Muscle of back (tissue), 3 donors: ENCODE measurements at regions not wholly inside any gene's neighbourhood (a gene's known extent, or its start where the extent isn't known, plus 50 kb on each side); places are given as distances from the start of the nearest gene placed in this dataset.
"Not testable (repeated sequence)": the region's sequence is repeated elsewhere in the genome, so short reads cannot be mapped to it uniquely, and the experiment has no call there.

Experiments used
- DNase-seq, 3 donors: peaks; one replicate each; pipeline versions ENCODE4 v3.0.0 to v3.0.0-alpha.2; 2013

GRCh38 chr3:82618594-82618993 lies 857.1 kb upstream of the GBE1 start:
- DNase-seq, result no peak

DNA sequence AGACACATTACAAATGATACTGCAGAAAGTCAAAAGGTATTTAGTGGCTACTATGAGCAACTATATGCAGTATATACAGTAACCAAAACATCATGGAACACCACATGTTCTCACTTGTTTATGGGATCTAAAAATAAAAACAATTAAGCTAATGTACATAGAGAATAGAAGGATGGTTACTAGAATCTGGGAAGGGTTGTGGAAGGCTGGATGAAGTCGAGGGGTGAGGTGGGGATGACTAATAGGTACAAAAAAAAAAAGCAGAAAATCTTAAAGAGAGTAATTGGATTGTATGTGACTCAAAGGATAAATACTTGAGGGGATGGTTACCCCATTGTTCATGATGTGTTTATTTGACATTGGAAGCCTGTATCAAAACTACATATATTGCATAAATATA lies 848.8 kb upstream of the GBE1 start:
- no peak for DNase-seq

DNA sequence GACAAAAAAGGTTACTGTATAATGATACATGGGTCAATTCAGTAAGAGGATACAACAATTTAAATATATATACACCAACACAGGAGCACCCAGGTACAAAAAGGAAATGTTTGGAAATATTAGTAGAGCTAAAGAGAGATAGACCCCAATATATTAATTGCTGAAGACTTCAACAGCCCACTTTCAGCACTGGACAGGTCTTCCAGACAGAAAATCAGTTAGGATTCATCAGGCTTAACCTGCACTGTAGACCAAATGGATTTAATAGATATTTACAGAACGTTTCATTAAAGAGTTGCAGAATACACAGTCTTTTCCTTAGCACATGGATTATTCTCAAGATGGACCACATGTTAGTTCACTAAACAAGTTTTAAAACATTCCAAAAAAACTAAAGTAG lies 845.9 kb upstream of the GBE1 start:
- no peak for DNase-seq

DNA sequence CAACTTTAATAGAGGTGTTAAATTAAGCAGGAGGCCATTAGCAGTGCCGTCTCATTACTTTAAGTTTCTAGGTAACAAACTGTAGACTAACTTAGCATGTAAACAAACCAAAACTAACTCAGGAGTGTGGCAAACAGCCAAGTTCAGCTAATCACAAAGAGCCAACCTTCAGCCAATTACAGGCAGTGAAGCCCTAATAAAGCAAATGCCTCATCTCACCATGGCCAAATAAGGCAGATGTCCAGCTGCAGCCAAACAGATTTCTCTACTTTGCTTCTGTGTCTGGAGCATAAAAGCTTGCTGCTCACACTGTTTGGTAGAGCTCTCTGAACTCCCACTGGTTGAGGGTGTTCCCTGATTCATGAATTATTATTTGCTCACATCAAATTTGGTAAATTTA lies 835.4 kb upstream of the GBE1 start:
- DNase-seq, result no peak

GRCh38 chr3:82595530-82595929 lies 834.1 kb upstream of the GBE1 start:
- no peak for DNase-seq

GRCh38 chr3:82587174-82587573 lies 825.7 kb upstream of the GBE1 start:
- no peak for DNase-seq

- no peak for DNase-seq
These were observed 825.0 kb upstream of the GBE1 start for GRCh38 chr3:82586414-82586813.

DNA sequence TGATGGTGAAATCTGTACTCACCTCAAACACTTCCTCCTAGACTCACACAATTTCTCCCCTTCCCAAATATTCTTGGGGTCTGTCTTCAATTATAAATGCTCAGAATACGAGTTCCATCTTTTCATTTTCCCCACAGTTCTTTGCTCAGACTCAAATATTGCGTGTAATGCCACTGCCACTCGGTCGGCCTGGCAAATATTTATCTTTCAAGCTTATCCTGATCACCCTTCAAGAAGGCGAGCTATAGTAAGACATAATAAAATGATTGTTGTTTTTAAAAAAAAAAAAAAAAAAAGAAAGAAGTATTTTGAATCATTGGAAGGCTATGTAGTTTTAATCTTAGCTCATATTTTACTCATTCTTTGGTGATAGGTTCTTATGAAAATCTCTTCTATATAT lies 824.6 kb upstream of the GBE1 start:
- DNase-seq, result not testable (repeated sequence)

DNA sequence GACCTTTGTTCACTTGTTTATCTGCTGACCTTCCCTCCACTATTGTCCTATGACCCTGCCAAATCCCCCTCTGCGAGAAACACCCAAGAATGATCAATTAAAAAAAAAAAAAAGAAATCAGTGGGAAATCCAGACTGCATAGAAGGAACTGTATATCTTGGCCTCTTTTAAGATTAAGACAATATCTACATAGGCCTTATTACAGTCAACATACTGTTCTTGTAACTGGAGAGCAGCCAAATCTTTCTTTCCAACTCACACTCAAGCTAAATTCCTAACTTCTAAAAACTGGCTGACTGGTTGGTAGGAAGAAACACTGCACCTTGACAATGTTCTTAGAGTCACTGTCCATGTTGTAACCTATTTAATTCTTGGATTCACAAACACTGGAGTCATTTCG lies 824.1 kb upstream of the GBE1 start:
- DNase-seq, result not testable (repeated sequence)

DNA sequence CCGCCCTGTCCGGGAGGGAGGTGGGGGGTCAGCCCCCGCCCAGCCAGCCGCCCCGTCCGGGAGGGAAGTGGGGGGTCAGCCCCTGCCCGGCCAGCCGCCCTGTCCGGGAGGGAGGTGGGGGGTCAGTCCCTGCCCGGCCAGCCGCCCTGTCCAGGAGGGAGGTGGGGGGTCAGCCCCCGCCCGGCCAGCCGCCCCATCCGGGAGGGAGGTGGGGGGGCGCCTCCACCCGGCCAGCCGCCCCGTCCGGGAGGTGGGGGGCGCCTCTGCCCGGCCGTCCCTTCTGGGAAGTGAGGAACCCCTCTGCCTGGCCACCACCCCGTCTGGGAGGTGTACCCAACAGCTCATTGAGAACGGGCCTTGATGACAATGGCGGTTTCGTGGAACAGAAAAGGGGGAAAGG lies 823.4 kb upstream of the GBE1 start:
- not testable (repeated sequence) for DNase-seq

GRCh38 chr3:82584415-82584814 lies 823.0 kb upstream of the GBE1 start:
- DNase-seq, result not testable (repeated sequence)

GRCh38 chr3:82581350-82581749 lies 819.9 kb upstream of the GBE1 start:
- no peak for DNase-seq

DNA sequence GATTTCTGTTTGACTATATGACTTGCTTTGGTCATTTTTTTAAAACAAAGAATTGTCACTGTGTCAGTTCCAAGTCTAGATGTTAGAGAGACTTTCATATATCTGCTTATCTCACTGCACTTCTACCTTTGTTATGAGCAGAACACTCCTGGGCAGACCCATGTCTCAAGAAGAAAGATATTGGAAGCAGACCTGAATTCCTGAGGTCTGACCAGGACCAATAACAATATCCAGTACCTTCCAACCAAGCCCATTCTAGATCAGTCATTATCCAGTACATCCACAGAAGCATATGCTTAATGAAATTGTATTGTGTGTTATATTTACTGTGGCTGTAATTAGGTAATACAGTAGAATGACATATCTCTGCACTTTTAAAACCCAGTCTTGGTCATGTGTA lies 811.3 kb upstream of the GBE1 start:
- no peak for DNase-seq

GRCh38 chr3:82568776-82569338 lies 807.4 kb upstream of the GBE1 start:
- no peak for DNase-seq

- no peak for DNase-seq
These were observed 805.7 kb upstream of the GBE1 start for GRCh38 chr3:82567029-82567600.

GRCh38 chr3:82562896-82563295 lies 801.5 kb upstream of the GBE1 start:
- no peak for DNase-seq

- no peak for DNase-seq
These were observed 800.3 kb upstream of the GBE1 start for GRCh38 chr3:82561784-82562183.

DNA sequence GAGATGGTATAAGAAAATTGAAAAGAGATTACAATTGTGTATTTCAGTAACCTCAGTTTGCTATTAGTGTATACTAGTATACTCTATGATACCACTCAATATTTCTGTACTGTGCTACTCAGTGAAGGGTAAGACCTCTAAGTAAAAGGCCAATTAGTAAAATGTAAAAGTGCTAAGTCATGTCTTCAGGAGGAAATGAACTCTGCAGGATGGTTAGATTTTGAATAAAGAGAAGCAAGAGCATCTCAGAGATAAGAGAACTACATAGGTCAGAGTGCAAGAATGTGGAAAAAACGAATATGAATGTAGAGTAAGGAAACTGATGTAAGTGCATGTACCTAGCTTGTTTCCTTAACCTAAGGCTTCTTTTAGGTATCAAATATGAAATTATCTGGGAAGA lies 796.6 kb upstream of the GBE1 start:
- DNase-seq, result no peak

DNA sequence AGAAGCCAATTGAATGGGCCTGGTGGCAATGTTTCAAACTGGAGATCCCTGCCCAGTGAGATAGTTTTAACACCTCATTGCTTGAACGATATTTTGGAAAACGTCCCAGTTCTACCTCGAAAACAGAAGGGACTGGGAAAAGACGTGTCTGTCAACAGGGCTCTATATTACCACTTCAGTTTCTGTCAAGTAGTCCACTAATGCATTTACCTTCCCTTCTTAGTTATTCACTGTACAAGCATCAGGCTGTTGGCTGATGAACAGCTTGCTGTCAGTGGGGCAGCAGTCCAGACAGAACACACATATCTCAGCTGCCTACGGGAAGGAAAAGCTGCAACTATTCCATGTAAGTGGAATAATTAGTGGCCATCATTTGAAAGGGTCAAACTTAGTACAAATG lies 794.7 kb upstream of the GBE1 start:
- peak in 2 of 3 donors; percentile 15 to 39 for DNase-seq

GRCh38 chr3:82542556-82542955 lies 781.1 kb upstream of the GBE1 start:
- not testable (repeated sequence) for DNase-seq

GRCh38 chr3:82521657-82522056 lies 760.2 kb upstream of the GBE1 start:
- no peak for DNase-seq

DNA sequence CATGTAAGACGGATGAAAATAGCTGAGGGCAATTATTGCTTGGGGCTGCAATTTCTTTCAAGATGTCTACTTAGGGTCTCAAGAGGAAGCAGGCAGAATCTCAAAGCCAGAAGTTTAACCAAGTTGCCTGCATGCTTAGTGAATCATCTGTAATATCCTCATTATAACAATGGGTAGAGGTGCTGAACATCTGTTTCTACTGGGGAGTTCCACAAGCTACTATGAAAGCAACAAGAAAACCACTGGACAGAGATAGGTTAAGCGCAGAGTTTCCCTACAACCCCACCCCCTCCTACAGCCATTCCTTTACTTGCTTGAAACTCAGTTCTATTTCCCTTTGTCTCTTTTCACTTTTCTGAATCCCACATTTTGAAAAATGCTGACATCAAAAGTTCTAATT lies 759.4 kb upstream of the GBE1 start:
- DNase-seq, result no peak

DNA sequence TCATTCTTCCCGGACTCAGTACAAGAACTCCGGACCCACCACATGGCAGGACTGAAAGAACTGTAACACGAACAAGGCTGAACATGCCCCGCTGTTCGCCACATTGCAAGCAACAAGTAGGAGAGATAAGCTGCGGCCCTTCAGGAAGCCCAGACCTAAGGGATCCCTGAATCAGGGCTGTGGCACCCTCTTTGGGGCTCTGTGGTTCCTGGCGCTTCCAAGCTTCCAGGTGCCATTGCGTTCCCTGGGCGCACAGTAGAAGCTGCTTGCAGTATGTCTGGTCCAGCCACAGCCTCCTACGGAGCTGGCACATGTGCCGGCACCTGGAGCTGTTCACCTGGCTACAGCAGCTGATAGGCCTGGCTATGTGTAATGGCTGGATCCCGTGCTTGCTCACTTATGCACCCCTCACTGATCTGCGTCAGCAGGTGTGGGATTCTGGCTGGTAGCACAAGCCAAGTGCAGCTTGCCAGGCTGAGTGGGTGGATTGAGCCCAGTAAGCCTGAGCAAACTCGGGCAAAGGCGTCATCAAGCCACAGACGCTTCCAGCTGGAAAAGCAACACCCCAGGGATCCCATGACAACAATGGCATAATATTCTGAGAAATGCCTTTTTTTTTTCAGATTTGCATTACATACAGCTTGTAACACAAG lies 748.6 kb upstream of the GBE1 start:
- peak in 1 of 3 donors; percentile 9 for DNase-seq
